GM18507 (cell line): ENCODE measurements at regions not wholly inside any gene's neighbourhood (a gene's known extent, or its start where the extent isn't known, plus 50 kb on each side); places are given as distances from the start of the nearest gene placed in this dataset.
"Not testable (repeated sequence)": the region's sequence is repeated elsewhere in the genome, so short reads cannot be mapped to it uniquely, and the experiment has no call there.

Experiments used
- DNase-seq: peaks from one replicate; pipeline ENCODE4 v3.0.0; 2011; ENCODE audit warnings: low read depth; ENCODE audit not compliant: insufficient read length; ENCODE audit errors: extremely low spot score
- FAIRE-seq: peaks from 2 replicates; lab custom pipeline; 2011; peaks lifted over from hg19 to GRCh38; lab: Jason Lieb, UNC

GRCh38 chr6:96276305-96276704 is 245.3 kb upstream of the UFL1 start:
- DNase-seq = no peak
- no peak for FAIRE-seq

DNA sequence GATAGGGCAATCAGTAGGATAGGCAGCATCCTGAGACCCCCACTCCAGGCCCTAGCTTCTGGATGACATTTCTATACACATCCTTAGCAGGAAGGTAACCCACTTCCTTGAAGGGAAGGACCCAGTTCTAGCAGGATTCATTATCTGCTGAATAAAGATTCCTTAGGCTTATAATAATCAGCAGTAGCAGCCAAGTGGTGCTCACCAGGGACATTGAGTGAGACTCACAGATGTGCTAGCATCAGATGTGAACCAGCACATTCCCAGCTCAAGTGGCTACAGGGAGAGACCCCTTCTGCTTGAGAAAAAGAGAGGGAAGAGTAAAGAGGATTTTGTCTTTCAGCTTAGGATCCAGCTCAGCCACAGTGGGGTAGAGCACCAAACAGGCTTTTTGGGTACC is 244.8 kb upstream of the UFL1 start:
- FAIRE-seq = no peak
- DNase-seq = no peak

GRCh38 chr6:96279084-96279483 is 242.5 kb upstream of the UFL1 start:
- FAIRE-seq (no peak), DNase-seq (no peak)

DNA sequence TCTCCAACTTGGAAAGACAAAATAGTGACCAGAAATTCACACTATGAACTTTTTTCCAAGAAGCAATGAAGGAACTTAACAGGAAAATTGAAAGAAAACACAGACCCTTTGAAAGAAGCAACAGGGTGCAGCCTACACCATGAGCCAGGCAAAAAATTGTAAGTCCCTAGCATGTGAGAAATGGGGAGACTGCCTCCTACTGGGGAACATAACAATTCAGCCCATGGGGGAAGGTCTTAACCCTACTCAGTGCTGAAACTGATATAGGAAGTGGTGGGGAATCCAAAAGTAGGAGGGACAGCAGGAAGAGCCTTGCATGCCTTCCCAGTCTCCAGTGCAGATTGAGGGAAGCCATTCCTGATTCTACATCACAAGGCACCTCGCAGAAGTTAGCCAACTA is 235.1 kb upstream of the UFL1 start:
- no peak for DNase-seq
- no peak for FAIRE-seq

DNA sequence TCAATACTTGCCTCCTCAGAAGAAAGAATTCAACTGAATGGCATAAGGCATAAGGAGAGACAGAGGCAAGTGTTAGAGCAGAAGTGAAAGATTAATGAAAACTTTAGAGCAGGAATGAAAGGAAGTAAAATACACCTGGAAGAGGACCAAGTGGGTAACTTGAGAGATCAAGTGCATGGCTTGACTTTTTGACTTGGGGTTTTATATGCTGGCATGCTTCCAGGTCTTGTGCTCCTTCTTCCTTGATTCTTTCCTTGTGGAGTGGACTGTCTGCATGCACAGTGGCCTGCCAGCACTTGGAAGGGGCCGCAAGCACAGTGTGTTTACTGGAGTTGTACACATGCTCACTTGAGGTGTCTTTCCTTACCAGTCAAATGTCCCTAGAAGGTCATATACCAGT is 222.1 kb upstream of the UFL1 start:
- DNase-seq (no peak), FAIRE-seq (no peak)

GRCh38 chr6:96301023-96301422 is 220.6 kb upstream of the UFL1 start:
- FAIRE-seq (no peak), DNase-seq (no peak)

DNA sequence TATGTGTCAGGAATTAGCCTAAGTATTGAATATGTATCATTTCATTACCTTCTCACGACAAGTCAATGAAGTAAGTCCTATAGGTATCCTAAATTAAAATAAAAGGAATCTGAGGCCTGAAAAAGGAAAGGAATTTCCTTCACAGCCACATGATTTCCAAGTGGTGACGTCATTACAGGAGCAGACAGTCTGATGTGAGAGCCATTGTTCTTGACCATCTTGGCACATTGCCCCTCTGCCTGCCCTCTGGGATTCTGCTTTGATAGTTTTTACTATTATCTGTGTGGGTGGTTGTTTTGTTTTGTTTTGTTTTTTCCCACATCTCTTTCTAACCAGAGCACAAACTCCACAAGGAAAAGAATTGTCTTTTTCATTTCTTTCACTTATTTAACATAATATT is 219.8 kb upstream of the UFL1 start:
- no peak for DNase-seq

DNA sequence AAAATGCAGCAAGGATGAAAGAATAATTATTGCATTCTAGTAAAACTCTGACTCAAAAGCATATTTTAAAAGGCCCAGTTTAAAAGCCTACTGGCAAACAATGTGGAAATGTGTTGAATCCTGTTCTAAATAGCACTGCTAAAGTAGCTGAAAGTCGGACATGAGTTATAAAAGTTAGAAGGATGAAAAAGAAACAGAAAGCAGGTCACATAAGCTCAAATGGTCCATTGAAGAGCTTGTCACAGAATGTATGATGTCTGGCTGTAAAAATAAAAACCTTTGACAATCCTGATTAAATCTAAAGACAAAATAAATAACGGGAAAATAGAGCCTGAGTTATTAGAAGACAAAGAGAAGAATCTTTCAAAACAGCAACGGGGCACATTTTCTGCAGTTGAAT is 218.6 kb upstream of the UFL1 start:
- FAIRE-seq (no peak), DNase-seq (no peak)

More for the DNA sequence above, 219.8 kb upstream of the UFL1 start:
- no peak for FAIRE-seq

DNA sequence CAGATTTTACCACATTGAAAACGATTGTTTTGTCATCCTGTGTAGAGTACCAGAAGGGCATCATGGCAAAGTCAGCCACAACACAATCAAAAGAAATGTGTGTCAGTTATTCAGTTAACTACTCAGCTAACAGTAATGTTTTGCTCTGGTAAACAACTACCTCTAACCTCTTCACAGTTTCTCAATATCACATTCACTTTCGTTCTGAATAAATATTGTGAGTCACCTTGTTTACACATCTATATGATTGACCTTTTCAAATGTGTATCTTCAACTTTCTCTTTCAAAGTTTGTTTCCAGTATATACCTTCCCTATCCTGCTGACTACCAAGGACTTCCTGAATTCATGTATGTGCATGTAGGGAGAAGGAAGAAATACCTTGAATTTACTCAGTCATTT is 216.6 kb upstream of the UFL1 start:
- DNase-seq (no peak), FAIRE-seq (peak; percentile 33)

DNA sequence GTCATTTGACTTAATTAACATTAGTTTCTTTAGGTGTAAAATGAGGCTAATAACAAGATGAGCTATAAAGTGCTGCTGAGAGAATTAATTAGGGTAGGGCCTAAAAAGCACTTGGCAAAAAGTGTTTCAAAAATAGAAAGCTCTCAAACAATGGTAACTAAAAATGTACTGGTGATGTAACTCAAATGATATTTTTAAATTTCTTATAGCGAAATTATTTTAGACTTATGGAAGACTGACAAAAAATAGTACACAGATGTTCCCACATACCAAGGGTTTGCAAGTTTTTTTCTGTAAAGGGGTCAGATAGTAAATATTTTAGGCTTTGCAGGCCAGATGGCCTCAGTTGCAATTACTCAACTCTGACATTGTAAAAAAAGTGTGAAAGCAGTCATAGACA is 190.7 kb upstream of the UFL1 start:
- FAIRE-seq = no peak
- DNase-seq = no peak

DNA sequence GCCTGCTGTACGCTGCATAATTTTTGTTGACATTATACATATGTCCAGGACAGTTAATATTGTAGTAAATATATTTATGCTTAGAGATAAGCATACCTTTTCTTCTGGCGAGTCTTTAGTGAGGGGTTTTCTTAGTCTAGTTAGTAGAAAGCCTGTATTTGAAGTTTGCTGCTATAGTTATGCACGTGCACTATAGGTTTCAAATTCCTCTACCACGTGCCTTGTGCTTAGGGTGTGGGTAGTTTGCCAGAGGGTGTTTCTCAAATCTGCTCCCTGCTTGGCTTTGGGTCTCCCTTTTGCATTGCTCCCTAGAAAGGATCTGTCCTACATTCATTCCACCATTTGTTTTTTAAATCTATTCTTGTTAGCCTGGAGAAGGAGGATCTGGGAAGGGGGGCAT is 181.4 kb upstream of the UFL1 start:
- DNase-seq = no peak
- FAIRE-seq = no peak

- FAIRE-seq = no peak
- no peak for DNase-seq
Measured at GRCh38 chr6:96345501-96345900, 176.1 kb upstream of the UFL1 start.

- no peak for FAIRE-seq
- DNase-seq = no peak
Measured at GRCh38 chr6:96381246-96381645, 140.4 kb upstream of the UFL1 start.

GRCh38 chr6:96391776-96392360 is 129.7 kb upstream of the UFL1 start:
- no peak for FAIRE-seq
- no peak for DNase-seq

DNA sequence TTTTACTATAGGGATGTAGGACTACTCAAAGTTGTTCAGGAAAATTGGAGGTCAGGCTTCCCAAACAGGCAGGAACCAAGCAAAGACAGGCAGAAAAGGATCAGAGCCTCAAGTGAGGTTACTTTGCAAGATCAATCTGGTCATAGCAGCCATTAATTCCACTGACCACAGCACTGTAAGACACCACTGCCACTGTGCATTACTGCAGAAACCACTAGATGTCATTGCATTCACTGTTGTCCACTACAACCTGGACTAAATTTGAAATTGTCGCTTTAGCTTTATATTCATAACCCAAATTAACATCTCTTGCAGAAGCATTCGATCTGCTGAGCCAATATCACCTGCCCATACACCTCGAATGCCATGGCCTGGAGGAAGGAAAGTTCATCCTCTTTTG is 126.9 kb upstream of the UFL1 start:
- DNase-seq = no peak
- FAIRE-seq = no peak

GRCh38 chr6:96410467-96410866 is 111.1 kb upstream of the UFL1 start:
- FAIRE-seq (no peak), DNase-seq (no peak)

DNA sequence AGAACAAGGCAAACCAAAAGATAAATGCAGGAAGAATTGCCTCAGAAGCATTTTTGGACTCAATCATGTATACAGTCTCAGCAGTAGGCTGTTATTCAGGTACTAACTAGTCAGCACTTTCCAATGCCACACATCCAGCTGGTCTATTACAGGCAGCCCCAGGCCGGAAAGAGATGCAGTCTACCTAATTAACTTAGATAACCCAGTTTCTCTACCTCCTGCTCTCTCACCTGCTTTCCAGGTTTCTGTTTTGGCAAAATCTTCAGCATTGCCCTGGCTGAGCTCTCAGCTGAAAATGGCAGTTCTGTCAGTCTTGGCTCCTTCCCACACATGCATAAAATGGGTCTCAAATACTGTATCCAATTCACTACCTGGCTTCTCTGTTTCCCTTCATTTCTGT is 101.3 kb upstream of the UFL1 start:
- no peak for FAIRE-seq

DNA sequence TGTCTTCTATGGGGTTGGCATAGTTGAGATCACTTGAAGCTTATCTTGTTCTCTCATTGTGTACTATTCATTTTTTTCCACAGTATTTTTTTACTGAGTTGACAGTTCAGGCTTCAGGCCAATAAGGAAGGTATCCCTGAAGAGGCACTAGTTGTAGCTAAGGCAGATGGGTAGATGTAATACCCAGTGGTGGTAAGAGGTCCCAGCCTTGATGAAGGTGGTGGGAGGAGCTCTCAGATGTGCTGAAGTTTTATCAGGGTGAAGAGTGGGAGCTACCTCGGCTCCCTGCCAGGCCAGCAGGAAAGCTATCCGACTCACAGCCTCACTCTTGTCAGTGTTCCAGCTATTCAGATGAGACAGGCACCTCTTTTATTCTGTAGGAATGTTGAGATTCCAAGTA is 87.7 kb upstream of the UFL1 start:
- DNase-seq (no peak), FAIRE-seq (no peak)

More for the DNA sequence above, 101.3 kb upstream of the UFL1 start:
- no peak for DNase-seq

GRCh38 chr6:96436398-96436797 is 85.2 kb upstream of the UFL1 start:
- no peak for FAIRE-seq
- no peak for DNase-seq

DNA sequence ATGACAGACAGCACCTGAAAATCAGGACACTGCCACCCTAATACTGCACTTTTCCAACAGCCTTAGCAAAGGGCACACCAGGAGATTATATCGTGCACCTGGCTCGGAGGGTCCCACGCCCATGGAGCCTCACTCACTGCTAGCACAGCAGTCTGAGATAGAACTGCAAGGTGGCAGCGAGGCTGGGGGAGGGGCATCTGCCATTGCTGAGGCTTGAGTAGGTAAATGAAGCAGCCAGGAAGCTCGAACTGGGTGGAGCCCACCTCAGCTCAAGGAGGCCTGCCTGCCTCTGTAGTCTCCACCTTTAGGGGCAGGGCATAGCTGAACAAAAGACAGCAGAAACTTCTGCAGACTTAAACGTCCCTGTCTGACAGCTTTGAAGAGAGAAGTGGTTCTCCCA is 84.4 kb upstream of the UFL1 start:
- not testable (repeated sequence) for FAIRE-seq

GRCh38 chr6:96450082-96450769 is 71.4 kb upstream of the UFL1 start:
- DNase-seq (no peak), FAIRE-seq (no peak)

More for the DNA sequence above, 84.4 kb upstream of the UFL1 start:
- not testable (repeated sequence) for DNase-seq

DNA sequence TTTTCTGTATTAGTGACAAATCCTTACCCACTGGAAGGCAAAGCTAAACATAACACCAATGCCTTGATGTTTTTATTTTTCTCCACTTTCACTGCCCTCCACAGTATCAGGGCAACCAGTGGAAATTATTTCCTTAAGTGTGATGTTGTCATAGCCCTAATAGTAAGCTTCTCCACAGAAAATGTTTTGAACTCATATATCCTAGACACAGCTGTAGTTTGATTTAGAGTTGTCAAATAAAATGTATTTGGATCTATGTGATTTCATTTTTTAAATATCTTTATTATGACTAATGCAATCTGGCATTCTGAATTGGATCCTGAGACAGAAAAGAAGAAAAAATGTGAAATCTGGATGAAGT is 70.9 kb upstream of the UFL1 start:
- DNase-seq = no peak
- FAIRE-seq = no peak
